Loucy (cell line): ENCODE measurements at regions not wholly inside any gene's neighbourhood (a gene's known extent, or its start where the extent isn't known, plus 50 kb on each side); places are given as distances from the start of the nearest gene placed in this dataset.

Experiments used
- H2AFZ ChIP-seq: fragments of 200-600 bp; sonication (generic); 2 replicates; pipeline ENCODE4 v1.6.0; 2016; ENCODE audit warnings: antibody characterized with exemption, mild to moderate bottlenecking, low read length, moderate library complexity
- H3F3A ChIP-seq: fragments of 200-600 bp; 2 replicates; pipeline ENCODE4 v1.6.0; 2016; ENCODE audit warnings: antibody characterized with exemption, low read depth, mild to moderate bottlenecking
- H3K27me3 ChIP-seq: fragments of 200-600 bp; sonication (generic); 2 replicates; pipeline ENCODE4 v1.6.1; 2014; ENCODE audit warnings: low read length, mild to moderate bottlenecking; ENCODE audit not compliant: insufficient read depth, poor library complexity, severe bottlenecking
- H3K36me3 ChIP-seq: fragments of 200-600 bp; sonication (generic); 2 replicates; pipeline ENCODE4 v1.6.1; 2016; ENCODE audit warnings: low read length; ENCODE audit not compliant: insufficient read depth
- H3K4me1 ChIP-seq: fragments of 200-600 bp; sonication (generic); 2 replicates; pipeline ENCODE4 v1.5.1; 2014; ENCODE audit warnings: low read length, mild to moderate bottlenecking; ENCODE audit not compliant: insufficient read depth, poor library complexity, severe bottlenecking
- H3K4me2 ChIP-seq: fragments of 200-600 bp; sonication (generic); 2 replicates; pipeline ENCODE4 v1.6.0; 2014; ENCODE audit warnings: antibody characterized with exemption, low read length, low read depth, mild to moderate bottlenecking; ENCODE audit not compliant: poor library complexity, severe bottlenecking
- H3K4me3 ChIP-seq: fragments of 200-600 bp; sonication (generic); 2 replicates; pipeline ENCODE4 v1.5.1; 2014; ENCODE audit warnings: low read length, mild to moderate bottlenecking, mixed read lengths; ENCODE audit not compliant: poor library complexity, severe bottlenecking
- H3K79me2 ChIP-seq: fragments of 200-600 bp; sonication (generic); 2 replicates; pipeline ENCODE4 v1.6.1; 2014; ENCODE audit warnings: low read length; ENCODE audit not compliant: insufficient read depth
- H3K9ac ChIP-seq: fragments of 200-600 bp; sonication (generic); 2 replicates; pipeline ENCODE4 v1.6.0; 2014; ENCODE audit warnings: mild to moderate bottlenecking, low read depth, low read length, moderate library complexity; ENCODE audit not compliant: poor library complexity, severe bottlenecking
- H3K9me2 ChIP-seq: fragments of 200-600 bp; sonication (generic); replicated peaks from 2 replicates; pipeline ENCODE4 v1.6.1; 2016; ENCODE audit warnings: low read depth, low read length, mixed read lengths
- H3K9me3 ChIP-seq: fragments of 200-600 bp; sonication (generic); 2 replicates; pipeline ENCODE4 v1.6.1; 2014; ENCODE audit warnings: mild to moderate bottlenecking, antibody characterized with exemption, low read length, low read depth; ENCODE audit not compliant: insufficient read depth
- H4K20me1 ChIP-seq: fragments of 200-600 bp; sonication (generic); 2 replicates; pipeline ENCODE4 v1.6.0; 2014; ENCODE audit warnings: antibody characterized with exemption, low read length, mild to moderate bottlenecking; ENCODE audit not compliant: insufficient read depth, poor library complexity, severe bottlenecking
- EZH2phosphoT487 ChIP-seq: fragments of 200-600 bp; IDR thresholded peaks from 2 replicates; pipeline ENCODE4 v1.6.1; 2018; ENCODE audit warnings: antibody characterized with exemption, mild to moderate bottlenecking, moderate library complexity, borderline replicate concordance
- TF ChIP-seq, protein P1 (sequence below): fragments of 200-600 bp; sonication (generic); conservative IDR thresholded peaks from 2 replicates; pipeline ENCODE4 v1.5.1; 2014; ENCODE audit warnings: mild to moderate bottlenecking, antibody characterized with exemption, low read length

DNA sequence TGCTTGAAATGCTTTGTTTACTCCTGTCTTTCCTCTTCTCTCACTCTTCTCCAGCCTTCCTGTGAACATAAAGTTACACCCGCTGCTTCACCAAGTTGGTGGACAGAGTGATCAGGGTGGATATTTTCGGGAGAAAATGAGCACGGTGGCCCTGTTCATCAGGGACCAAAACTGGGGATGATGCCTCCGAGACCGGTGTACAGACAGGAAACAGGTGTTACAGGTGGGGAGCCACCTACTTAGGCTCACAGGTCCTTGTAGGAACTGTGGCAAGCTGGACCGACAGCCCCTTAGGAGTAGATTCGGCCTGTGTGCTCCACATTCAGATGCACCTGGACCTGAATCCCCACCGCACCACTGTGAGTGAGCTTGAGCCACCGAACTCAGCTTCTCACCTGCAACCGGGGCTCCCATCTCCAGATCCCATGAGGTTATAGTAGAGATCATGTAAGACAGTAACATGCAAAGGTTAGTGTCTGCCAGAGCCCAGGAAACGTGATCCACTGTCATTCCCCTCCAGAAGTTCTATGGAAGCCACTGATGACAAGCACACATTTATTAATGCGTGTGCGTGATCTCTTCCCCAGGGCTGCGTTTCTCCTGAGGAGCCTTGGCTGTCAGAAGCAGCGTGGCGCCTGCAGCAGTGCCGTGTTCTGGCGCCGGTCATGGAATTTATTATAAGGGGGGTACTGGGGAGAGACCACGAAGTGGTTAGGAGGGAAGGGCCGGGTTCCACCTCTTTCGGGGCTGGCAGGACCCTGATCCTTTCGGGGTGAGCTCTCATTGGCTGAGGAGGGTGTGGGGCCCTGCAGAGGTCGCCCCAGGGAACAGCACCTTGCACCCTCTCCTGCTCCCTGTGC lies 94.2 kb downstream of the ERMARD start:
- Histone ChIP-seq H3K79me2 (no peaks in the 10 kb centered on the region), H3K4me2 (no peak overlapping the region), H3K4me1 (no peaks in the 10 kb centered on the region), H2AFZ (no peak overlapping the region), H3K9ac (no peak overlapping the region), H4K20me1 (no peaks in the 10 kb centered on the region), H3K27me3 (no peaks in the 10 kb centered on the region), H3K36me3 (no peaks in the 10 kb centered on the region), H3F3A (no peaks in the 10 kb centered on the region), H3K9me3 (peaks cover 3% of the 10 kb centered on the region; the same call in 1 of the 2 replicates), H3K4me3 (no peak overlapping the region), H3K9me2 (no peaks in the 10 kb centered on the region)
- TF ChIP-seq, protein P1, sequence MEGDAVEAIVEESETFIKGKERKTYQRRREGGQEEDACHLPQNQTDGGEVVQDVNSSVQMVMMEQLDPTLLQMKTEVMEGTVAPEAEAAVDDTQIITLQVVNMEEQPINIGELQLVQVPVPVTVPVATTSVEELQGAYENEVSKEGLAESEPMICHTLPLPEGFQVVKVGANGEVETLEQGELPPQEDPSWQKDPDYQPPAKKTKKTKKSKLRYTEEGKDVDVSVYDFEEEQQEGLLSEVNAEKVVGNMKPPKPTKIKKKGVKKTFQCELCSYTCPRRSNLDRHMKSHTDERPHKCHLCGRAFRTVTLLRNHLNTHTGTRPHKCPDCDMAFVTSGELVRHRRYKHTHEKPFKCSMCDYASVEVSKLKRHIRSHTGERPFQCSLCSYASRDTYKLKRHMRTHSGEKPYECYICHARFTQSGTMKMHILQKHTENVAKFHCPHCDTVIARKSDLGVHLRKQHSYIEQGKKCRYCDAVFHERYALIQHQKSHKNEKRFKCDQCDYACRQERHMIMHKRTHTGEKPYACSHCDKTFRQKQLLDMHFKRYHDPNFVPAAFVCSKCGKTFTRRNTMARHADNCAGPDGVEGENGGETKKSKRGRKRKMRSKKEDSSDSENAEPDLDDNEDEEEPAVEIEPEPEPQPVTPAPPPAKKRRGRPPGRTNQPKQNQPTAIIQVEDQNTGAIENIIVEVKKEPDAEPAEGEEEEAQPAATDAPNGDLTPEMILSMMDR: no peak
- TF ChIP-seq EZH2phosphoT487: no peak

DNA sequence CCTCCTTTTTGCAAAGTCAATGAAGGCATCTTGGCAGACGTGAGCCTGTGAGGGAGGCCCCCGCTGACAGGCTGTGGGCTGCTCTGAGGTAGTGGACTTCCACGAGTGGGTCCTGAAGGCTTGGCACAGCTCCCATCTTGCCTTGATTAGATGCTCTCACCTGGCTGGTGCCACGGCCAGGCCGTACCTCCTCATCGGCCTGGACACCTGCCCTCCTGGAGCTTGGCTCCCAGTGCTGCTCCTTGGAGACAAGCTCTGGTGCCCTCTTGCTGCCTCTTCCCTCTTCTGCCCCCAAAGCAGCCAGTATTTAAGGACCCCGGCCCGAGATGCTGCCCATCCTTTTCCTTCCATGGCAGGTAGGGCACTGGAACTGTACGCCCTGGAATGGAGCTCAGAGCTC lies 93.5 kb downstream of the ERMARD start:
- Histone ChIP-seq H3K9me2 (no peaks in the 10 kb centered on the region), H3K4me1 (no peaks in the 10 kb centered on the region), H3F3A (no peaks in the 10 kb centered on the region), H3K9ac (no peak overlapping the region), H3K4me2 (no peak overlapping the region), H4K20me1 (no peaks in the 10 kb centered on the region), H3K4me3 (no peak overlapping the region), H2AFZ (no peak overlapping the region), H3K79me2 (no peaks in the 10 kb centered on the region), H3K9me3 (peaks cover 3% of the 10 kb centered on the region; the same call in 1 of the 2 replicates), H3K27me3 (no peaks in the 10 kb centered on the region), H3K36me3 (no peaks in the 10 kb centered on the region)
- TF ChIP-seq, protein P1: no peak
- TF ChIP-seq EZH2phosphoT487: no peak

DNA sequence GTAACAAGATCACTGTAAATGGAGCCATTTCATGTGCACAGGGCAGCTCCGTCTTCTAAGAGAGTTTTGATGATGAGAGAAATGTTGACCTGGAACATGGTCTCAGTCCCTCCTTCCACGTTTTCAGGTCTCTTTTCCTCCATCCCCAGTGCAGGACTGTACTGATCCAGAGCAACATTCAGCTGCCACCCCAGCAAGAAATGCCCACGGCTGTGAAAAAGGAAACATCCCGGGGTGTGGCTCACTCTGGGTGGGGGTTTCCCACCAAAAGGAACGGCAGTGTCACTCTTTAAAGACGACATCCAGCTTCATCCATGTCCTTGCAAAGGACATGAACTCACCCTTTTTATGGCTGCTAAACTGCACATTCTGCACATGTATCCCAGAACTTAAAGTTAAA lies 92.6 kb downstream of the ERMARD start:
- H3K9ac ChIP-seq: no peak overlapping the region
- no peaks in the 10 kb centered on the region for H3K9me2 ChIP-seq
- no peak overlapping the region for H2AFZ ChIP-seq
- H3K79me2 ChIP-seq: no peaks in the 10 kb centered on the region
- H4K20me1 ChIP-seq: no peaks in the 10 kb centered on the region
- H3K4me1 ChIP-seq: no peaks in the 10 kb centered on the region
- H3K9me3 ChIP-seq: peaks cover 3% of the 10 kb centered on the region; the same call in 1 of the 2 replicates
- TF ChIP-seq EZH2phosphoT487: no peak
- TF ChIP-seq, protein P1: no peak
- H3K4me2 ChIP-seq: no peak overlapping the region
- no peaks in the 10 kb centered on the region for H3F3A ChIP-seq
- no peak overlapping the region for H3K4me3 ChIP-seq
- no peaks in the 10 kb centered on the region for H3K27me3 ChIP-seq
- H3K36me3 ChIP-seq: no peaks in the 10 kb centered on the region
